ENCODE measurements at regions not wholly inside any gene's neighbourhood (a gene's known extent, or its start where the extent isn't known, plus 50 kb on each side); places are given as distances from the start of the nearest gene placed in this dataset.

DNA sequence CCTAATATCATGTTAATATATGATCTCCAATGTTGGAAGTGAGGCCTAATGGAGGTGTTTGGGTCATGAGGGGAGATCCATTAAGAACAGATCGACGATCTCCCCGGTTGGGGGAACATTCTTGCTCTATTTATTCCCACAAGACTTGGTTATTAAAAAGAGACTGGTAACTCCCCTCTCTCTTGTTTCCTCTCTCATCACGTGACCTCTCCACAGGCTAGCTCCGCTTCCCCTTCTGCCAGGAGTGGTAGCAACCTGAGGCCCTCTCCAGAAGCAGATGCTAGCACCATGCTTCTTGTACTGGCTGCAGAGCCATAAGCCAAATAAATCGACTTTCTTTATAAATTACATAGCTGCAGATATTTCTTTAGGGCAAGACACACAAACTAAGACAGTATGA, 794.4 kb downstream of the MTRR start:
- 75 to 87% (median 80%) methylated on average over 6 of the region's 6 CpGs for WGBS, 5 donors
- intact Hi-C loops (cut with DNase I; ENCODE audit: low total_unique reads): no loop called here

DNA sequence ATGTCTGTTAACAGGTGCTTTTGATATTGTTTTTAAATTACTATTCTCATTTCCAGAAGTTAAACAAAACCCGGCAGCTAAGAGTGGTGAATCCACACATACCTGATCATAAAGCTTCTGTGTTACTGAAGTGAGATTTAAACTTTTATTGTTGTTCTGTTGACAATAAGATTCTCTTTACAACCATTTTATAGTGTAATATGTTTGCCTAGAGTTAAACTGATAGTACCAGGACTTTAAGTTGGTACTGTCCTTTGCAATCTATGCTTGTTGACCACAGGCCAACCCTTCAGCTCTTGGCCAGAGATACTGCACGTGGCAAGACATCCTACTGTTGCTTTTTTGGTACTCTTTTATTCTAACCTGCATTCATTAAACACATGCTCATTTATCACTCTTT, 806.2 kb downstream of the MTRR start:
- no peaks in the 10 kb centered on the region for H3K36me3 ChIP-seq
- DNase-seq: no peak
- peaks cover 0 to 15% (median 3%) of the 10 kb centered on the region in 8 donors for H3K9me3 ChIP-seq
- no peak overlapping the region for H3K27ac ChIP-seq
- no peak overlapping the region for H3K4me3 ChIP-seq
- intact Hi-C loops (cut with DNase I; ENCODE audit: low total_unique reads): no loop called here
- 50 to 83% (median 77%) methylated on average over 2 of the region's 2 CpGs for WGBS, 5 donors
- TF ChIP-seq POLR2A (IDR thresholded peaks at IDR 0.05) (no peak), CTCF (IDR thresholded peaks at IDR 0.05 in 8 of 11, conservative IDR thresholded peaks at IDR 0.05 in 3 of 11) (no peak), POLR2AphosphoS5 (IDR thresholded peaks at IDR 0.05) (no peak)
- H3K4me1 ChIP-seq: no peaks in the 10 kb centered on the region
- H3K27me3 ChIP-seq (replicated peaks in 1 of 7): no peaks in the 10 kb centered on the region

More for the DNA sequence above, 794.4 kb downstream of the MTRR start:
- no peak for DNase-seq
- Histone ChIP-seq H3K27me3 (replicated peaks in 1 of 7) (no peaks in the 10 kb centered on the region), H3K27ac (no peak overlapping the region), H3K4me3 (no peak overlapping the region), H3K9me3 (no peaks in the 10 kb centered on the region), H3K4me1 (no peaks in the 10 kb centered on the region), H3K36me3 (no peaks in the 10 kb centered on the region)
- TF ChIP-seq CTCF (IDR thresholded peaks at IDR 0.05 in 8 of 11, conservative IDR thresholded peaks at IDR 0.05 in 3 of 11): no peak
- TF ChIP-seq POLR2A (IDR thresholded peaks at IDR 0.05): no peak
- no peak for TF ChIP-seq POLR2AphosphoS5 (IDR thresholded peaks at IDR 0.05)

DNA sequence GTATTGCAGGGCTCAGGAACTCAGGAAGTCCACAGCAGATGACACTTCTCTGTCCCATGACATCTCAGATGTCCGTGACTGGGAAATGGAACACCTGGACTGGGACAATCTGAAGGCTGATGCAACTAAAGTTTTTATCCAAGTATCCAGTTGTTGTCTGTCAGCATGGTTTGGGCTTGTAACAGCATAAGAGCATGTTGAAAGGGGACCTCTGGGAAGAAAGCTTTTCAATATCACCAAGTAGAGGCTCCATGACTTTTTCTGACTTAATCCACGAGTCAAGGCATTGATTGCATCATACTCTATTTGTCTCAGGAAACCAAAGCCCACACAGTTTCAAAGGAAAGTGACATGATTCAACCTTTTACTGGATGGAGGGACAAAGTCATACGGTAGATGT, 807.7 kb downstream of the MTRR start:
- no peak for DNase-seq
- Histone ChIP-seq H3K27ac (no peak overlapping the region), H3K4me1 (no peaks in the 10 kb centered on the region), H3K36me3 (no peaks in the 10 kb centered on the region), H3K4me3 (no peak overlapping the region), H3K27me3 (replicated peaks in 1 of 7) (no peaks in the 10 kb centered on the region), H3K9me3 (peaks cover 0 to 15% (median 3%) of the 10 kb centered on the region in 8 donors)
- TF ChIP-seq POLR2A (IDR thresholded peaks at IDR 0.05): no peak
- no peak for TF ChIP-seq CTCF (IDR thresholded peaks at IDR 0.05 in 8 of 11, conservative IDR thresholded peaks at IDR 0.05 in 3 of 11)
- no peak for TF ChIP-seq POLR2AphosphoS5 (IDR thresholded peaks at IDR 0.05)
- WGBS, 5 donors: 38 to 65% (median 51%) methylated on average over 3 of the region's 3 CpGs
- intact Hi-C loops (cut with DNase I; ENCODE audit: low total_unique reads): no loop called here

GRCh38 chr5:8682381-8682780, 813.4 kb downstream of the MTRR start:
- no peaks in the 10 kb centered on the region for H3K36me3 ChIP-seq
- 84 to 92% (median 89%) methylated on average over 3 of the region's 3 CpGs for whole genome bisulfite sequencing, 5 donors

More at GRCh38 chr5:8682381-8682780, 813.4 kb downstream of the MTRR start:
- no peak overlapping the region for H3K4me3 ChIP-seq
- TF ChIP-seq CTCF (IDR thresholded peaks at IDR 0.05 in 8 of 11, conservative IDR thresholded peaks at IDR 0.05 in 3 of 11) (no peak), POLR2AphosphoS5 (IDR thresholded peaks at IDR 0.05) (no peak), POLR2A (IDR thresholded peaks at IDR 0.05) (no peak)
- H3K27ac ChIP-seq: no peak overlapping the region
- no peaks in the 10 kb centered on the region for H3K27me3 ChIP-seq (replicated peaks in 1 of 7)
- H3K4me1 ChIP-seq: no peaks in the 10 kb centered on the region
- intact Hi-C loops (cut with DNase I; ENCODE audit: low total_unique reads): no loop called here
- H3K9me3 ChIP-seq: peaks cover 0 to 14% (median 3%) of the 10 kb centered on the region in 8 donors
- no peak for DNase-seq
